GM21423 (cell line): ENCODE measurements at regions not wholly inside any gene's neighbourhood (a gene's known extent, or its start where the extent isn't known, plus 50 kb on each side); places are given as distances from the start of the nearest gene placed in this dataset.
"Not testable (repeated sequence)": the region's sequence is repeated elsewhere in the genome, so short reads cannot be mapped to it uniquely, and the experiment has no call there.

Experiments used
- ATAC-seq: cut with Tn5 transposase; IDR thresholded peaks from one replicate; pipeline ENCODE4 v1.9.1; 2021; ENCODE audit warnings: mild to moderate bottlenecking, moderate library complexity; ENCODE audit not compliant: unreplicated experiment

GRCh38 chr4:60723796-60724195 is 476.3 kb upstream of the ADGRL3 start:
- no peak for ATAC-seq

GRCh38 chr4:60724623-60725022 is 475.5 kb upstream of the ADGRL3 start:
- no peak for ATAC-seq

DNA sequence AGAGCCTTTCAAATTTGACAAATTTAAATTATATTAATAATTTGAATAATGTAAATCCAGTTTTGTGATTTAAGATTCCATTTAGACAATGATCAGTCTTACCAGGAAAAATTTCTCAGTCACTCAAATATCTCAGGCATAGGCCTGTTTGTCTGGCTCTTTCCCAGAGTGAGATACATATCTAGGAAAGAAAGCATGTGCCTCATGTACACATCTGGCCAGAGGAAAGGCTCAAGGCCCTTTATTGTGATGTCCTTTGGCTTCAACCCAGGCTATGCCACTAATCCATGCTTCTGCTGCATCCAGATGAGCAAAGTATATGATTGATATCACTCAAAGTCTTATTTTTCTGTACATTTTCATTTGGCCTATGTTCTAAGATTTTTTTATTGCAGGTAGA is 473.3 kb upstream of the ADGRL3 start:
- no peak for ATAC-seq

DNA sequence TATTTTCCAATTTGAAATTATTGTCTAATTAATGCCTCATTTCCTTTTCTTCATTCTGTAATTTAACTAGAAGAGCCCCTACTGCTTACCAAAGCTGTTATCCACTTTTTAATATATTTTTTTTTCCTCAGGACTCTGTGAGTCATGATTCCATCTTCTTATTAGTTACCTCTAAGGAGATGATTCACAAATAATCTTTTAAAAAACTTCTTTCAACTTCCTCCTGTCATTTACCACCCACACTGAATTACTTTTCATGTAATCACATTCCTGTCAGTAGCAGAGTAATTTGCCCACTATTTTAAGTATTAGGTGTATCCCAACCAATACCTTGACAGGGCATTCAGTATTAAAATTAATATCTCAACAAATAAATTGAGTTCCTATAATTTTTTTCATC is 470.9 kb upstream of the ADGRL3 start:
- no peak for ATAC-seq

- not testable (repeated sequence) for ATAC-seq
Measured at GRCh38 chr4:60729764-60730163, 470.4 kb upstream of the ADGRL3 start.

DNA sequence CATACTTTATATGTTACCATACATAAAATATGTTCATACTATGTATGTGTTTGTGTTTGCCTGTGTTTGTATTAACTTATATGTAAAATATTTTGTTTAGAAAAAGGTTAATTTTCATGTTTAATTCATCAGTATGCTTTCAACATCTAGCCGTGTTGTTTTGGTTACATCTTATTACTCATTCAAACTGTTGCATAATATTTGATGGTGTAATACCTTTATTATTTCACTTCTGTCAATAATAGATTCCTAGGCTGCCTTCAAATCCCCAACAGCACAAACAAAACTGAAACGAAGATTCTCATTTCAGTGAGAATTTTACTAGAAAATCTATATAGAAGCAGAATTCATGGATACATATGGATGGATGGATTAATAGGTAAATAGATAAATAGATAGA is 462.3 kb upstream of the ADGRL3 start:
- no peak for ATAC-seq

DNA sequence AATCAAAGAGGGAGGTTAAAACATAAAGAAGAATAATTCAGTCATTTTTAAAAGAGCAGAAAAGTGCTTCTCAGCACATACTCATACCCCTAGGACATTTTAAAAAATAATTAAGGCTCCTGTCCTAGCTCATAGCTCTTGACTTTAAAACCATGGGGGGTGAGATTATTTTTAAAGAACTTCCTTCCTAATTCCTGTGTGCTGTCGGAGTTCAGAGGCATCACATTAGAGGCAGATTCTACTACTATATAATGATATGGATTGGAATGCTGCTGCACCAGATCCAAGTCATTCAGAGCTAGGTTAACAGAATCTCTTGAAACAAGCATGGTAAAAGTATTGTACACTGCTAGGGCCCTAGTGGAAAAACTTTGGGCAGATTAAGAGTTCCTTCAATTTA is 456.5 kb upstream of the ADGRL3 start:
- ATAC-seq, result no peak

- ATAC-seq, result no peak
Measured at GRCh38 chr4:60744767-60745166, 455.4 kb upstream of the ADGRL3 start.

DNA sequence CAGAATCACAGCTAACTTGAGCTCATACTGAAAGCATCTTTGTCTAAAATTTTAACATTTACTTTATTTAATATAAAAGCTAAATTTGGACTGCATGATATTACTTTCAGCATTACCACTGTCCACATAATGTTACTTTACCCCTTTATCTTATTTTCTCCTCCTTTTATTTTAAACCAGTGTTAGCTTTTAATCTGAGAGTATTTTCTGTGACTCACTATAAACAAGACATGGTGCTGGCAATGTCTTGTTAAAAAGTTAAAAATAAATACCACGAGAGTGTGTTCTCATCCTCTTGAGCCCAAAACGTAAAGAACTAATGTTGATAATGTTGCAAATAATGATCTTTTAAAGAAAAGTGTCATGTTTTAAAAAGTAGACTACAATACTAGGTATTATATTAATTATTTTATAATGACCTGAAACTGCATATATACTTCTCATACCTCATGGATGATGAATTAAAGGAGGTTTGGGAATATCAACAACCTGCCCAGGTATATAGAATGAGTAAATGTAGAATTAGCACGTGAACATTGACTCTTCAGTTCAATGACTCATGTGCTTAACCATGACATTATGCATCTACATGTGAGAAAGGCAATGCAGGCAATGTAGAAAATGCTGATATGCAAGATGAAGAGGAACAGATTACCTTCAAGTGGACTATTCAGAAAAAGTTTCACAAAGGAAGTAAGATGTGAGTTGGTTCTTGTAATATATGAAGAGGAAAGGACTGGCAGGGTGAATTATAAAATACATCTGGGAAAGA is 454.1 kb upstream of the ADGRL3 start:
- ATAC-seq, result no peak

DNA sequence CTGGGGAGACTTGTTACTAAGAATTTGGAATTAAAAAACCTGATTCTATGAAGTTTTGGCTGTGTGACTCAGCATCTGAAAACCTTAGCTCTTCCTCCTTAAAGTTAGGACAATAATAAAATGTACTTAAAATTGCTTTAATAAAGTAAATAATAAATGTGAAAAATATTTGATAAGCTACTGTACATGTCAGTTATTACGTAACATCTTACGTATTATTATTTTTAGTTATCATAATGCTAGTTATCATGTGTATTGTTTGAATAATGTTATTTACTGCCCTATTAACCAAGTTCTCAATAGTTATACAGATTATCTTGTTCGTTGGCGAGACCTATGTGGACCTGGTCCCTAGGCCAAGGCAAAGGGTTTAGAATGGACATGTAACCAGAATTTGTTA is 449.2 kb upstream of the ADGRL3 start:
- no peak for ATAC-seq

GRCh38 chr4:60757986-60758680 is 442.0 kb upstream of the ADGRL3 start:
- no peak for ATAC-seq

GRCh38 chr4:60759518-60760245 is 440.4 kb upstream of the ADGRL3 start:
- ATAC-seq, result no peak

DNA sequence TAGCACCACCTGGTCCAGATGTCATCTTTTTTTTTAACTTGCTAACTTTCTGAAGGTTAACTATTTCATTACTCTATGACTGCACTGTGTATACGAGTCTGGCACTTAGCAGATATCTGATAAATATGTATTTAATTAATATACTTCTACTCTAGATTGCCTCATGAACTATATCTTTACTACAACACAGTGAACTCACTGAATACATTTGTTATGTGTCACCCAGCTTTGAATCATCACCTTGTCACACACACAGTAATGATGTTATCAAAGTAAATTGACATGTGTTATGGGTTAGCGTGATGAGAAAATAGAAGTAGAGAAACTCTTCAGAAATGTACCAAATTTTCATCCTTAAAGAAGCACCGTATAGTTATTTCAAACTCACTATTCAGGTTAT is 419.3 kb upstream of the ADGRL3 start:
- ATAC-seq, result no peak

DNA sequence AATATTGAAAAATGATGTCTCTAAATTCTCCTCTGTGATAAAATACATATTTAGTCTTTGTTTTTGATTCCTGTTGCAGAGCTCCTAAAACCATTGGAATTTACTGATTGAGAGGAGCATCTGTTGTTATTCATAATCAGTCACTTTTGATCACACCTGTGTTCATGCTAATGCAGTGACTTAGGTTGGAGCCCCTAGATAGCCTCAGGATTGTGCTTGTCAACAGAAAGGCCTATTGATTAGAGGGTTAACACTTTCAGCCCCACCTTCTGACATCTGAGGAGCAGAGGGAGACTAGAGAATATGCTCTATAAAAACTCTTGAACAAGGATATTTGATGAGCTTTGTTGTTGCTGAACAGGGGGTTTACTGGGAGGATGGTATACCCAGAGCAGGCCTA is 409.5 kb upstream of the ADGRL3 start:
- ATAC-seq, result no peak

DNA sequence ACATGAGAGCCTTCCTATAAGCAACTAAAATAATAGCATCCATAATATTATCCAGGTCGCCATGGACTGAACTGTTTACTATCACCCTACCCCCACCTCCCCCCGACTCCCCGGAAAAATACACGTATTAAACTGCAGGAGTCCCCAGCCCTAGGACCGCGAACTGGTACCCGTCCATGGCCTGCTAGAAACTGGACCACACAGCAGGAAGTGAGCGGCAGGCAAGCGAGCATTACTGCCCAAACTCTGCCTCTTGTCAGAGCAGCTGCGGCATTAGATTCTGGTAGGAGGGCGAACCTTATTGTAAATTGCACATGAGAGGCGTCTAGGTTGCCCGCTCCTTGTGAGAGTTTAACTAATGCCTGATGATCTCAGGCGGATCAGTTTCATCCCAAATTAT is 405.8 kb upstream of the ADGRL3 start:
- ATAC-seq, result no peak

DNA sequence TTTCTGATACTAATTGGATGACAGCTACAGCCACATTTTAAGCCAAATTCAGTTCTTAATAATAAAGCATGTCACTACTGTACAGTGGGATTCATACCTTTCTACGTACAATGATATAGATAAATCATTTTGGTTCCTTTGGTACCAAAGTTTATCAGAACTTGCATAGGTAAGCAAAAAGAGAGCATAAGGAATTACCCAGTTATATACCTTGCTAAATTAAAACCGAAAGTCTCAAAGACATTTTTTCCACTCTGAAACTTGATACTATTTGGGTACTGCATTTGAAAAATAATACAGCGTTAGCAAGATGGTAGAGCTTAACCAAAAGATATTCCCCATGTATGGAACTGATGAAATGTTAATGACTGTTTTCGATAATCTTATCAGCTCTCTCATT is 400.9 kb upstream of the ADGRL3 start:
- no peak for ATAC-seq

GRCh38 chr4:60800701-60801100 is 399.4 kb upstream of the ADGRL3 start:
- ATAC-seq, result no peak

DNA sequence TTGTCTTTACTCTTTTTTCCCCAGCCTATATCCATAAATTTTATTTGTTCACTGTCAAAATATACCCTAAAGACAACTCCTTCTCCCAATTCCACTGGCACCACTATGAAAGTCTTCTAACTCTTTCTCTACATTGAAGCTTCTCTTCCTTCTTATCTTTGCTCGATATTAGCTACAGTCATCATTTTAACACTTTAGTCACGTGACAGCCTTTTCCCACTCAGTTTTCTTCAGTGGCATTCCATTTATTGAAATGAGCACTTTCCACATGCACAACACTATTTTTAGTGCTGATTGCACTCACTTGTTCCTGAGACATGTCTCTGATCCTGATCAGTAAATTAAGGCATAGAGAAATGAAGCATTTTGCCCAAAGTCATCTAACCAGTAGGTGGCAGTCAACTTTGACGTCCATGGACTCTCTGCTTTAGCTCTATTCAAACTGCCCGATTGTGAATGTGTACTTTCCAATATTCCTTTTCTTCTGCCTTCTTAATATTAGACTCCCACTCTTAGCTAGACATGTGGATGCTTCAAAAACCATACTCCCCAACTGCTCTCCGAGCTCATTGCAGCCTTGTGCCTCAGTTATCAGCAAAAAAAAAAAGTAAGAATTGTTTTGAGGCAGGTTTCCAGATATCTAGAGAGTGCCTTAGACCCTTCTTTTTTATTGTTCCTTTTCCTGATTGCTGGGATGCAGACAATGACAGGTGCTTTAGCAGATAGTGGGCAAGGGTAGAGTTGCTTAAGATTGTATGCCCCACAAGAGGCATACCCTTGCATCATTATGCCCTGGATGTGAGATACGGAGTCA is 394.4 kb upstream of the ADGRL3 start:
- ATAC-seq, result no peak

DNA sequence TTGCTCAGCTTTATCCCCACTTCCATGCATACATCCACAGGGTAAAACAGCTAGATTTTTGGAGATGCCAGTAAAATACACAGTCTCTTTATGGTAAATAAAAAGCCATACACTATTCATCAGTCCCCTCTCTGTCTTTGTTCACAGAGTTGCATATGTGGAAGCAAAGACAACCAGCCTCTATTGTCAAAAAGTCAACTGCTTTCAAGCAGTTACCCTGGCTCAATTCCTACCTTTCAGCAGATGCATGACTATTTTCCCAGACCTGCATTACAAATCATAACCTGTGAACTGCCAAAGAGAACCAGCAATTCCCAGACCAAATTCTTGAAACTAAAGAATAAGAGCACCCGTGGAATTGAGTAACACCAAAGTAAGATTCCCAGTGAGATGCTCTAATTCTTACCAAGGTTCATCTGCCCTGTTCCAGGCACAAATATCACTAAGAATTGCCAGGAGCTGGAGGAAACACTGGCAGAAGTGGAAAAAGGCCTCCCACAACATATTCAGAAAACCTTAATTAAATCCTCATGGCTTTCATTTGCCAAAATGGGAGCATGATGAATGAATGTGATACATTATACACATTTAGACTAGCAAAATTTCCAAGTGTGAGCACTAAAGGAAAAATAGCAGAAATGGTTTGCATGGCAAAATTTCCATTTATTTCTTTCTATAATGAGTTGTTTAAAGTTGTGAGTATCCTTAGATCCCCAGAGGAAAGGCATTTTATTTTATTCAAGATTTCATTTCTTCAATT is 391.2 kb upstream of the ADGRL3 start:
- no peak for ATAC-seq

DNA sequence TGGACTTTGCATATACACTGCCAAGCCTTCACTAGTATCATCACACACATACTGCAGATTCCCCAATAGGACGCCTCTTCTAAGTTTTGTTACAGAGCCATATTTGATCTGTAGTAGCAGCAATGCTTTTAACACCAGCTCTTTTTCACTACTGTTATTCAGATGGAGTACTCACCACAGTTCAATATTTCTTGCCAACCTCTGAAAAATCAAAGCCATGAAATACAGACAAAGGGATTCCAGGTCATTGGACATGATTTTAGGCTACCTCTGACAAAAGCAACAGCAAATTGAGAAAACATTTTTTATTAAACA is 390.7 kb upstream of the ADGRL3 start:
- no peak for ATAC-seq

DNA sequence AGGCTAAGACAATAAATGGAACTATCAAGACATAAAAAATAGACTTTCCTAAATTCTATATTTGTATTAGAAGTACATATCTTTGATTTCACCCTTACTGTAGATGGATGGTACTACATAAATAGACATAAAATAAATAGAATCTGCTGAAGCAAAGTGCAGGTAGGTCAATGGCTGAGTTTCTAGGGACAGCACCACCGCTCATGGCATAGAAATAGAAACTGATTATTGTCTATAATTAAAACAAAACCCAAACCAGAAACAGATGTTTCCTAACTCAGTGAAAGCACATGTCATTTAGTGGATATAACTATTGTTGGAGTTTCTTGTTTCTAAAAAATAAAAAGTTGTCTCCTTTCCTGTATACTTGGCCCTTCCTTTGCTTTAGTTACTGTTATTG is 387.3 kb upstream of the ADGRL3 start:
- no peak for ATAC-seq
